GM19324 (cell line): ENCODE measurements at regions not wholly inside any gene's neighbourhood (a gene's known extent, or its start where the extent isn't known, plus 50 kb on each side); places are given as distances from the start of the nearest gene placed in this dataset.

ENCODE experiments used
- ATAC-seq: cut with Tn5 transposase; IDR thresholded peaks from one replicate; pipeline ENCODE4 v1.9.1; 2021; ENCODE audit warnings: mild to moderate bottlenecking, moderate library complexity; ENCODE audit not compliant: unreplicated experiment, low FRiP score

DNA sequence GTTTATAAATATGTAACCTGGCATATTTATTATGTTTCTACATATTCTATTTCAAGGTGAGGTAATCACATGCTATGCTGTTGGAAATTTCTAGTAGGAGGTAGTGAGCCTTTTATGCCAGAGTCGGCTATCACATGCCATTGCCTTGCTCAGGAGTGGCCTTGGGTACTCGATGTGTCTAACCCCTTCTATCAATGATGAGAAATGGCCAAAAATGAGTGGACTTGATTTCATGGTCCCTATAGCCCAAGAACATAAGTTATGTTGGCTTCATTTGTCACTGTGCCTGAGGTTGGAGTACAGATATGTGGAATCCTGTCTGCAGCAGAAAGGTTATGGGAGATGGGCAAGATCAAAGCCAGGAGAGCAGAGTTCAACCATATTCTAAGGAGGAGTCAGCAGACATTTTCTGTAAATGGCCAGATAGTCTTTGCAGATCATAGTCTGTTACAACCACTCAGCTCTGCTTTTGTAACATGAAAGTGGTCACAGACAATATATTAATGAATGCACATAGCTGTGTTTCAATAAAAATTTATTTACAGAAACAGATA lies 554.4 kb downstream of the PDCD6IP start:
- ATAC-seq = no peak

DNA sequence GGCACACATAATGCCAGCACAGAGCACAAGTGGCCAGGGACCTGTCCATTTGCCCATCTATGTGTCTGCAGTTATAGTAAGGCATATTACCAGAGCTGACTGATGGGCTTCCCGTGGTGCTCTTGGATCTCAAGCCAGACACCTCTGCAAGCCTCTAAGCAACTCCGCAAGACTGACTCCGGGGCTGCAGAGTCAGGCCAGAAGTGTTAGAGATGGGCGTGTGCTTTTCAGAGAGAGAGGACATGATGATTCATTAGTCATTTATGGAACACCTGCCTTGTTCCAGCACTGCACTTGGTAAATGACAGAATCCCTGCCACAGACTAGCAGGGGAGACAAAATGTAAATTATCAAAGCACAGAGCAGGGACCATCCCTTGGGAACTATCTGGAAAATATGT lies 559.0 kb downstream of the PDCD6IP start:
- no peak for ATAC-seq

DNA sequence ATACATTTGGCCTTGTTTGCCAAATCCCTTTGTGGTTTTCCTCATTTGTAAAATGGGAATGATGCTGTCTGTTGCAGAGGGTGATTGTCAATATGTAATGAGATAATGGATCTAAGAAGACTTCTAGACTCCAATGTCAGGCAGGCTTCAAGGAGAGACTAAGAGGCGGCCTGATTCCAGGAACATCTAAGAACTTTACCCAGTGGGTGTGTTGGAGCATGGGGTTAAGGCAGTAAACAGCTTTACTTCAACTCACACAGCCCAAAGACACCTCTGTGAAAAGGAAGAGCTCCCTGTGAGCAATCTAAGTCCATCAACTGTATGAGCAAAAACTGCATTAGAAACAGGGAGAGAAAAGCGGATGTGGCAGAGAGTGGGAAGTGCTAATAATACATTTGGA lies 560.6 kb downstream of the PDCD6IP start:
- ATAC-seq = no peak

DNA sequence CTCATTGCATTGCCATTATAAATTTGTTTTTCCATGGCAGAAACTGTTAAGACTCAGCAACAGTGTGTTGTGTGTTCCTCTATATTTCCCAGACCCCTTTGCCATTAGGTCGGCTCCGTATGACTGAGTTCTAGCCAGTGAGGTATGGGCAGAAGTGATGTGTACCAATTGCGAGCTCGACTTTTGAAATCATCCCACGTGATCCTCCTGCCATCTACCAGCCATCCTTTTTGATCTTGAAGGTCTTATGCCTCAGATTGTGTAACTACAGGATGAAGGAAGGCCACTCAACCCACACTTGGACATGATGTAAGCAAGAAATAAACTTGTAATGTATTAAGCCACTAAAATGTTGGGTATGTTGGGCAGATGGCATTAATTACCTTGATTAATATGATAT lies 562.3 kb downstream of the PDCD6IP start:
- ATAC-seq = no peak

DNA sequence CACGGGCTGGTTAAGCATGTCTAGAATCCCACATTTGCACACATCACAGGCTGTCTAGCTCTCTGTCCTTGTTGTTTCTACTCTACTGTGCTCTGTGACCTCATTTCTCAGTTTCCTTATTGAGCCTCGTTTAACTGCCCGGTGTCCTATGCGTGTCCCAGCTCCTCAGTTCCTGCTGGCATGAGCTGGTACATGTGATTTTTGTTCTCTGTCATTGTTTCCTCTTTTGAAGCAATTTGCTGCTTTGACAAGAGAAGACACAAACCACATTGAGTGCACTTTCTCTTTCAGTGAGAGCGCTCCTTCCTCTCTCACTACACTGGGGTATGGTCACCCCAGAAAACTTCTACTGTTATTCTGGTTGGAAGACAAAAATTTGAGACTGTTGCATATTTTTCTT lies 563.5 kb downstream of the PDCD6IP start:
- ATAC-seq = peak; percentile 94

DNA sequence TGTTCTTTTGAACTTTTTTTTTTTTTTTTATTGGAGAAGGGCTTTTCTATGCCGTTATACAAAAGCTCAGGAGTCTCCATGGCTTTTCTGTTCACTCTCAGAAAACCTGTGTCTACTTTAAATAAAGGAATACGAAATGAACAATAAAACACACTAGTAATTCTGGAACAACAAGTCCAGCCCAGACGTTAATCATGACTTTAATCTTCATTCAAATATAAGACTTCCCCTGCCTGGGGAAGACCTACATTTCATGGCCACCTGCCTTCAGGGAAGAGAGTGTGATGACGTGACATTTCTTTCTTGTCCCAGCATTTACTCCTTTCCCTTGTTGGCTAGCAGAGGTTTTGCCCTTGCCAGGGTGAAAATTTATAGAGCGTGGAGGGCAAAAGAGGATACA lies 564.5 kb downstream of the PDCD6IP start:
- ATAC-seq = no peak

DNA sequence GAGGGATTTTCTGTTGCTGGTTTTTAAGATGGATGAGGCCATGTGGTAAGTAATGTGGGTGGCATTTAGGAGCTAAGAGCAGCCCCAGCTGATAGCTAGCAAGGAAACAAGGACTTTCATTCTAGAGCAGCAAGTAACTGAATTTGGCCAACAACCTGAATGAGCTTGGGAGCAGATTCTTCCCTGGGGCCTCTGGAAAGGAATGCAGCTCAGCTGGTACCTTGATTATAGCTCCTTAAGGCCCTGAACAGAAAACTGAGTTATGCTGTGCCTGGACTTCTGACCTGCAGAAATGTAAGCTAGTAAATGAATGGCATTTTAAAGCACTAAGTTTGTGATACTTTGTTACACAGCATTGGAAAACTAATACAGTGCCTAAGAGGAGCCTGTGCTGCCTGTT lies 565.5 kb downstream of the PDCD6IP start:
- ATAC-seq = no peak

DNA sequence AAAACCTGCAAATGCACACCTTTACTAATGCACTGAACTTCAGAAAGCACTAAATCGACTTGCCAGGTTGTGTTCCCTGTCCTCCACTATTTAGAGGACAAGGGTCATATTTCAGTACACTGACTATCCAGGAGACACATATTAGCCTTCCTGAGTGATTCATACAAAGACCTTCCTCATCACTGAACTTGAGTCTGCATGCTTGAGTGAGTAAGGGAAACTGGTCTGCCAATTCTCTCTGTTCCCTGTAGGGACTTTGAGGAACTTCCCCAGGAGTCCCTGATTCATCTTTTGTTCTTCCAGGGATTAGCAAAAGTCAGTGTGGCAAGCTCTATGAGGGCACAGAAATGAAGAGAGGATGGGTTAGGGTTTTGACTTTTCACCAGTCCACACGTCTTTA lies 565.9 kb downstream of the PDCD6IP start:
- no peak for ATAC-seq

DNA sequence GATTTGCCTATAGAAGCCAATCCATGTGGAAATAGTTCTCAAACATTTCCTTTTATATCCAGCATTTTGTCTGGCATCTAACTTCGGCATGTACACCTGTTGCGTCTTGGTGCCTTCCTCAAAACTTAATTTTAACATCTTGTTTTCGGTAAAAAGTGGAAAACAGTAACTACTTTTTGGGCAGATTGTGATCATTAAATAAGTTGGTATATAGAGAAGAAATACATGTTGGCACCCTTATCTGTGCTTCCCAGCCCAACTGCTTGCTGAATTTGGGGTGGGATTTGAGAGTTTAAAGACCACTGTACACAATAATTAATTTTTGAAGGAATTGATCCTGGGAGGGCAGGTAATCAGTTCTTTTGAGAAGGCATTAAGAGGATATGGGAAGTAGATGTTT lies 566.8 kb downstream of the PDCD6IP start:
- no peak for ATAC-seq

DNA sequence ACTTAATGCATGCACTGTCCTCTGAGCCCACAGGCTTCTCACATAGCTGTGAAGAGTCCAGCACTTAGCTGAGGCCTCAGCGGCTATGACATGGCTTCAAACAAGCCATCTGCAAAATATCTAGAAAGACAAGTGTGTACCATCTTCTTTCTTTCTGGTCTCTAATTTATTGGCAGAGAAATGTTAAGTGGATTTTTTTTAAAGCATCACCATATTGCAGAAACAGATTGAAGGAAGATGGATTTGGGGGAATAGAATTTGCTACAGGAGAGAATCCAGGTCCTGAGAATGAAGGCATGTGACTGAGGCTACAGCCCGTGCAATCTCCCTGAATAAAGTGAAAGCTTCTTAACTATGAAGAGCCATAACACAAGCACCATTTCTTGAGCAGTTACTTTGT lies 567.3 kb downstream of the PDCD6IP start:
- ATAC-seq = no peak

DNA sequence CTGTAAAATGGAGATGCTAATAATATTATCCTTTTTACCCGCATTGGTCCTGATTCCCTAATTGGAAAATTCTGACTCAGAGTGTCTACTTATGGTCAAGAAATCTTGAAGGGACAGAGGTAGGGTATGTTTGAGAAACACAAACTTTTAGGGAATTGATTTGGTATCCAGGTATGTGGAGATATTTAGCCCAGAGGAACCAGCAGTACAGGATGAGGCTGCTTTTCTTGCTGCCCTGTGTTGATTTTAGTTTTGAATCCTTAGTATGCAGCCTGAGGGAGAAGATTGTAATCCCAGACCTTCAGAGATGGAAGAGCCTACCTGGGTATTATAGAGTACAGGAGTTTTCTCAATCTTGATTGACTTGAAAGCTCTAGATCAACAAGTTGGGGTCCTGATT lies 569.1 kb downstream of the PDCD6IP start:
- ATAC-seq = no peak

DNA sequence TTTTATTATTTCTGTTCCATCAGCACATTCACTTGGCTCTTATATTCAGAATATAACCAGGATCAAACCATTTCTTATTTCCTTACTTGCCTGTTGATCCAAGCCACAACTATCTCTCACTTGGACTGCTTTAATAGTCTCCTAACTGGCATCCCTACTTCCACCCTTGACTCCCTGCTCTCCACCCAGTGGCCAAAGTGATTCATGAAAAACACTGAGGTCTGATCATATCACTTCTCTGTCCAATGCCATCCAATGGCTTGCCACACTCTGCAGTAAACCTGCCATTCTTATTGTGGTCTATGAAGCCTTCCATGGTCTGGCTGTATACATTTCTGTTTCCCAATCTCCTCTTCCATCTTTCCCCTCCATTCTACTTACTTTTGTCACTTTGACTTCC lies 576.1 kb downstream of the PDCD6IP start:
- no peak for ATAC-seq

DNA sequence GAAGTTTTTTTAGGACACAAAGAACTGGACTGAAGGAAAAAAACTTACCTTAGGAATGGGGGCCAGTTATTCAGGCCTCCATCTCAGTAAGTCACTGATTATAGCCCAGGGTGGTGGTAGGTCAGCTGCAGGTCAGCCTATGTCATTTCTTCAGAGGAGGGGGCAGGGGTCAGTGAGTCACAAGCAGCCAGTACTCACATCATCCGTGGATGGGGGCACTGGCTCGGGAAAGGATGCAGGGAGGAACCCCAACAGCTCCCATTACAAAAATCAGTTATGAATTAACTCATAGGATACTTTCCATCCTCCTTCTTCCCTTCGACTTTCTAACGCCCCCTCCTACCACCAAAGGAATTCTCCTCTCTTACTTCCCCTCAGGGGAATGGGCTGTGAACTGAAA lies 578.3 kb downstream of the PDCD6IP start:
- ATAC-seq = no peak

DNA sequence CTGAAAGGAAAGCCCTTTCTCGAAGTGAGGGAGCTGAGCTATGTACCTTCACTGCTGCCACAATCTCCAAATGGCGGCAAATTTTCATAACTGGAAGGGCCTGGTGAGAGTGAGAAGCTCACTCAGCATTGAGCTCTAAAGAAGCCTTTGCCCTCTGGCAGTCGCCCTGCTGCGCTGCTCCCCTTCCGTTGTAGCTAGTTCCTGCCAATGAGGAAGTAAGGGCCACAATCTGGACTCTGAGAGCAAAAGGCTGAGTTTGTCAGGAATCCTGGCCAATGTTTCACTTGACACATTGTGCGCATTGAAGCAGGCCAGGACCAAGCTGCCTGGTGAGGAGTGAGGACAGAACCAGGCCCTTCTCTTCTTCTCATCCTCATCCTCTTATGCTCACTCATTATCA lies 579.5 kb downstream of the PDCD6IP start:
- no peak for ATAC-seq

DNA sequence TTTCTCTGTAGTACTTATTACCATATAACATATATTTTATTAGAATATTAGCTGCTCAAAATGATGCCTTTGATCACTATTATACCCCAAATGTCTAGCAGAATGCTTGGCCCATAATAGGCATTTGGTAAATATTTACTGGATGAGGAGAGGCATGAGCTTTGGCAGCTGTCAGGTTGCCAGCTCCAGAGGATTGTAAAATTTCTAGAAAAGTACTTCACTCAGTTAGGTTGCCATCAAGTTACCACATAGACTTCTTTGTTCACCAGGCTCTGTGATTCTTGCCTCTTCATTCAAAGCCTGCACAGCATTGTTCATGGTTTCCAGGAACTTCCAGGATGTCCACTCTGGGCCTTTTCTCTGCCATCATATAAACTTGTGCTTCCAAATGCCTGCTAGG lies 582.8 kb downstream of the PDCD6IP start:
- ATAC-seq = no peak

DNA sequence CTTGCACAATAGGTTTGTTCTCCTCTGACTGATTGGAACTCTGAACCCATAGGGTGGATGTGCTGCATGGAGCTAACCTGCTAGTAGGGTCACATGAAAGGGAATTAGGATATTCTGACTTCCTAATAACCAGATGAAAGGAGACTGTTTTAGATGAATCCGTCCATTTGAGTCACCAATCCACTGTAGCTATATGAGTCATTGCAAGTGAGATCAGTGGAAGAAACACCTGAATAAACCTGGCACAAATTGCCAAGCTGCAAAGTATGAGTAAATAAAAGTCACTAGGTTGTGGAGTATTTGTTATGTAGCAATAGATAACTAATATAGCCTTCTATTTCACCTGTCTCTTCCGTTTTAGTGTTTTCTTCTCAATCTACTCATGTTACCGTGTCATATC lies 584.4 kb downstream of the PDCD6IP start:
- no peak for ATAC-seq

DNA sequence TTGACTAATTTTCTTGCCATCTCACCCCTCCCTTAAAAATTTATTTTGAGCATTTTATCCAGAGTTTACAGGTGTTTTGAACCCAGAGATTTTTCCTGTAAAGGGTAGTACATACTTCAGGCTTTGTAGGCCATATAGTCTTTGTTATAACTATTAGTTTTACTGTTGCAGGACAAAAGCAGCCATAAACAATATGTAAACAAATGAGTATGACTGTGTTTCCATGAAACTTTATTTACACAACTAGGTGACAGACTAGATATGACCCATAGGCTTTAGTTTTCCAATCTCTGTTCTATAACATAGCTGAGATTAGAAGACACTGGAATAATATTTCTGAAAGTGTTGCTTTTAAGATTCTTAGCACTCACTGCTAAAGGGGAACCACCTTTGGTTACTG lies 587.9 kb downstream of the PDCD6IP start:
- ATAC-seq = no peak

DNA sequence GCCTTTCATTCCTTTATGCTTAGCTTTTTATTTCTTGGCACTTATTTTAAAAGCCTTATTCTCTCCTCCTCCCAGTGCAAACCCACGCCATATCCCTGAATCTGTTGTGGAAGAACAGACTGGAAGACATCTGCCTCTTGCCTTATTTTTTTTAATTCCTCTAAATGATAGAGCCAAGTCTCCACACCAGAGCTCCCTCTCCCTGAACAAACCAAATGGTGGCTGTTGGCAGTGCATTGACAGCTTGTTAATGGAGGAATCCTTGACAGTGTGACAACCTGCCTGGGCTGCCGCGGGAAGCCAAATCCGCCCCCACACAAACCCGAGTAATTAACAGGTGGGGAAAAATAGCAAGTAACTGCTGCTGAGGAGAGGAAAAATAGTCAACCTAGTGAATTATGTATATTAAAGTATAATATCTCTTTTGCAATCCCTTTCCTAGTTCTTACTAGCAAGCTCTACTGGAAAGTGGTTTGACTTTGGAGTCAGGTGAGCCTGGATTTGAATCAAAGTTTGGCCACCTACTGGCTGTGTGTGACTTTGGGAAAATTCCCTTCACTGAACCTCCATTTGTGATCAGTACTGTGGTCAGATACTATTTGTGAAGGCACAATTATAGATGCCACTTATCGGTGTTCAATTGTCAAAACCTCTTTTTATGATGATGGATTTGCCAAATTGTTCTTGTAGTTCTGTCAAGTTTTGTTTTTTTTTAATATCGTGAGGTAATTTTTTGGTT lies 589.6 kb downstream of the PDCD6IP start:
- no peak for ATAC-seq

DNA sequence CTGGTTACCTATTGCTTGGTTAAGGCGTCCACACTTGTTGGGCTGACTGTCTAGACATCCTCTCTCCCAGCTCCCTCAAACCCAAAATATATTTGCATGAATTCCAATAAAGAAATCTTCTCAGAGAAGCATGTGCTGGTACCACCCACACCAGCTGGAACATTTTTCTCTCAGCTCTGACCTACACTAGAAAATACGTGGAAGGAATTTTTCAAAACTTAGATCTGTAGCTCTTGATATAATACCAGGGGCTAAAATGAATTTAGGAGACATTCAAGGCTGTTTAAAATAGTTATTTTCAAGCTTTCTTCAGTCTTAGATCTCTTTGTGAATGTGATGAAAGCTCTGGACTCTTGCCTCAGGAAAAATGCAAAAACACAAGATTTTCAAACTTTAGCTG lies 590.4 kb downstream of the PDCD6IP start:
- ATAC-seq = no peak

DNA sequence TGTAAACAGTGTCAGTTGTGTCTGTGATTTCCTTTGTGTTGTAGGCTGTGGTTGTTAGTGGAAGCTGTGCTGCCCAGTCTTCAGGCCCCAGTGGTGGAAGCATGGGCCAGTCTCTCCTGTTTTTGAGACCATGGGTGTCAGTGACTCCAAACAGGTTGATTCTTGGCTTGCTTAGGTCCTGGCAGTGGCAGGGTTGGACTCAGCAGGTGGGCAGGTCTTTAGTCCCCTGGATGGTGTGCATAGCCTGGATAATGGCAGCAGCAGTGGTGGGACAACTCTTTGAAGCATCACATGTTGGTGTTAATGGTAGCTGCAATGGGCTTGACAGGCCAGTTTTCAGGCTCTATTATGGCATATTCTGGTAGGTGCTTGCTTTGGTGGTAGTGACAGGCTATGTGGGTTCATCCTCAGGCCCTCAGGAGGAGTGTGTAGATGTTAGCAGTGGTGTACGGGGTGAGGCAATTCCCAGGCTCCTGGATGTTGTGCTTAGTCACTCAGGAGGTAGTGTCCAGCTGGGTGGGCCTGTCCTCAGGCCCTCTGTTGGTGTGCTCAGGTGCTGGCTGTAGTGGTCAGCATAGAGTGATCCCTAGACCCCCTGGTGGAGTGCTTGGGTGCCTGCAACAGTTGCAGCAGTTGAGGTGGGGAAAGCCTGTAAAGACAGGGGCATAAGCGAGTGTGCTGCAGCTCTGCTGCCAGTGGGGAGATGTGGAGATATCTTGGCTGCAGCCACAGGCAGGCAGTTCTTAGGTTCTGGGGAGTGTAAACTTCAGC lies 596.7 kb downstream of the PDCD6IP start:
- no peak for ATAC-seq

DNA sequence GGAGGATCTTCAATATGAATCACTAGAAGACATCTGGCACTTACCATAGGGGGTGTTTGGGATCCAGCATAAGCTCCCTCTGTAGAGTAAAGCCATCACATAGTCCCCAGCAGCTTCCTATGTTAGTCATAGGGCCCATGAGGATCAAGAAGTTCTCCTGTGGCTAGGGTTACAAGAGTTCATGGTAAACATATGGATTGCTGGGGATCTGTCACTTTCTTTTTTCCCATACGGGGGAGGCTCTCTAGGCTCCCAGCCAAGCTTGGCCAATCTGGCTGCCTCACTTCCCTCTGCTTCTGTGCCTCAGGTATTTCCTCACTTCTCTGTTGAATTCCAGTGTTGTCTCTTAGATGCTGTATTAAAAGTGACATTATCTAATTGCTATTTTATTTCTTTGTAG lies 597.9 kb downstream of the PDCD6IP start:
- no peak for ATAC-seq

DNA sequence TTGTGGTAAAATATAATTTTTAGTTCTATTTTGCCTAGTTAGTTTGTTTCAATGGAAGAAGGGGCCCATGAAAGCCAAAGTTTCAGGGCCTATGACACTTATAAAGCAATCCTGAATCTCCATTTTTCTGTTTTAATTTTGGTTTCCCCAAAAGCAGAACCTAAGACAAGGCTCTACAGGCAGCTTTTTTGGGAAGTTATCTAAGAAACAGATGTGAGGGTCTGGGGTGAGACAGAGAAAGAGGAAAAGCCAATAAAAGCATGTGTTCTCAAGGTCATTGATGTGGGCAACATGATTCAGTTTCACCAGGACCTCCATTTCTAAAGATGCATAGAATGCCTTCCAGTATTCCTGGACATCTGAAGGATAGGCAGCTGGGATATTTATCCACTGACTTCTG lies 598.5 kb downstream of the PDCD6IP start:
- no peak for ATAC-seq
